Spleen (tissue), 11 donors: ENCODE measurements at regions not wholly inside any gene's neighbourhood (a gene's known extent, or its start where the extent isn't known, plus 50 kb on each side); places are given as distances from the start of the nearest gene placed in this dataset.

Experiments used
- DNase-seq: peaks from one replicate; pipeline ENCODE4 v3.0.0-alpha.2; 2020
- H3K27ac ChIP-seq, 8 donors: fragments of 200-600 bp; sonication (generic) in 7 of 8; 1 replicate in 4 of 8; 2 replicates in 4 of 8; pipeline versions ENCODE4 v1.5.0 to v1.8.0; 2016 to 2021; ENCODE audit warnings: inconsistent platforms in 4 of 8, mild to moderate bottlenecking in 4 of 8, moderate library complexity in 1 of 8
- H3K27me3 ChIP-seq, 7 donors: fragments of 200-600 bp; sonication (generic) in 6 of 7; replicated peaks in 1 of 7; 1 replicate in 4 of 7; 2 replicates in 3 of 7; pipeline versions ENCODE4 v1.5.0 to v1.8.0; 2016 to 2021; ENCODE audit warnings: inconsistent platforms in 3 of 7, mild to moderate bottlenecking in 1 of 7
- H3K36me3 ChIP-seq, 6 donors: fragments of 200-600 bp; sonication (generic) in 5 of 6; 1 replicate in 4 of 6; 2 replicates in 2 of 6; pipeline versions ENCODE4 v1.5.0 to v1.8.0; 2016 to 2021; ENCODE audit warnings: inconsistent platforms in 2 of 6
- H3K4me1 ChIP-seq, 6 donors: fragments of 200-600 bp; sonication (generic) in 5 of 6; 1 replicate in 3 of 6; 2 replicates in 3 of 6; pipeline versions ENCODE4 v1.5.0 to v1.8.0; 2016 to 2021; ENCODE audit warnings: inconsistent platforms in 3 of 6
- H3K4me3 ChIP-seq, 8 donors: fragments of 200-600 bp; sonication (generic) in 7 of 8; 1 replicate in 4 of 8; 2 replicates in 4 of 8; pipeline versions ENCODE4 v1.5.0 to v1.8.0; 2016 to 2021; ENCODE audit warnings: inconsistent platforms in 4 of 8, mild to moderate bottlenecking in 4 of 8, moderate library complexity in 2 of 8
- H3K9me3 ChIP-seq, 8 donors: fragments of 200-600 bp; sonication (generic) in 7 of 8; 1 replicate in 4 of 8; 2 replicates in 4 of 8; pipeline versions ENCODE4 v1.5.0 to v1.8.0; 2016 to 2021; ENCODE audit warnings: inconsistent platforms in 4 of 8
- POLR2A ChIP-seq, 3 donors: fragments of 450-650 bp; IDR thresholded peaks; one replicate each; pipeline ENCODE4 v1.5.1; 2017; ENCODE audit warnings: antibody characterized with exemption in 3 of 3, mild to moderate bottlenecking in 1 of 3
- POLR2AphosphoS5 ChIP-seq, 3 donors: sonication (generic); formaldehyde crosslinking; IDR thresholded peaks; one replicate each; pipeline ENCODE4 v1.5.1; 2017; ENCODE audit warnings: antibody characterized with exemption in 3 of 3
- WGBS, 5 donors: extraction: QIAGEN DNeasy Blood & Tissue Kit in 3 of 5; methylation state at CpG; one replicate each; pipeline versions ENCODE4 v1.1.5 to v1.1.7; 2013 to 2018; 5-methylcytosine and 5-hydroxymethylcytosine counted together
- intact Hi-C: fragments of 100-400 bp; cut with DNase I; formaldehyde crosslinking; loops from one replicate; pipeline ENCODE4 v1.15.0; 2023; ENCODE audit warnings: low total_unique reads
- TF ChIP-seq, protein P1 (sequence below), 11 experiments: fragments of 200-600 bp in 7 of 11; fragments of 450-650 bp in 4 of 11; sonication (generic) in 4 of 11; IDR thresholded peaks in 8 of 11; conservative IDR thresholded peaks in 3 of 11; 1 replicate in 7 of 11; 2 replicates in 4 of 11; pipeline versions ENCODE4 v1.4.0 to v1.8.0; 2016 to 2021; ENCODE audit warnings: antibody characterized with exemption in 11 of 11, inconsistent platforms in 4 of 11, mild to moderate bottlenecking in 1 of 11
- donor health status: healthy with polysubstance abuse.
- donor health status: DM: no; HTN: no; CAD: no; lungs with moderate emphysema.
- donor health status: DM: no; HTN: no; CAD: no.
- donor health status: Bipolar disorder and iron deficiency.
- donor health status: healthy.
- donor health status: DM: no; HTN: no; CAD: no.
- donor health status: DM: yes; HTN: yes; CAD: no.

DNA sequence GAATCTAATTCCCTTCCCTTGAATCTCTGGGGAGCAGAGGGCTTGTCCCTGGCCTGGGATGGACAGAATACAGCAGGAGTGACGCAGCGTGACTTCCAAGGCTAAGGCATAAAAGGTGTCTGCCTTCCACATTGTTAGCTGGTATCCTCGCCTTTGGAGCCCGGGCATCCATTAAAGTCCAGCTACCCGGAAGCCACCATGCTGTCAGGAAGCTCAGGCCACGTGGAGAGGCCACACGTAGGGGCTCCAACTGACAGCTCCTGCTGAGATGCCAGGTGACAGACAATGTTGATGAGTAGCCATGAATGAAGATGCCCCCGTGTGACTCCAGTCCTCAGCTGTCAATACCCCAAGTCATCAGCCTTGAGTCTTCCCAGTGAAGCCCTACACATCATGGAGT, 99.9 kb downstream of the OAT start:
- intact Hi-C loops = no loop called here
- 86 to 98% (median 90%) methylated on average over 8 of the region's 8 CpGs for WGBS, 5 donors

DNA sequence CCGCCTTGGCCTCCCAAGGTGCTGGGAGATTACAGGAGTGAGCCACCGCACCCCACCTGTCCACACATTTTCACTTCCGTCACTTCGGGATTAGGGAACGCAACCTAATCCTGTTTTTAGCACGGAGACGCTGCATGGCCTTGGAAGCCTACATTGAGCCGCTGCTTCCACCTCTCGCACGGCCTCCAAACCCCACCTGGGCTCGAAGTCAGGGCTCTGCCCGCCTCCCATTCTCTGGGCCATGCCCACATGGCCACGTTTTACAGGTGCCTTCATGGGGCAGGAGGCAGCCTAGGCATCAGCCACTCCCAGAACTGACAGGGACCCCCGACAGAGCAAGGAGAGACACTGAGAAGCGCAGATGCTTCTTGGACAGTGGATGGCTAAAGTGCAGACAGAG, 100.6 kb downstream of the OAT start:
- H3K27ac ChIP-seq = no peak overlapping the region
- WGBS, 5 donors = 87 to 92% (median 91%) methylated on average over 15 of the region's 15 CpGs
- H3K4me1 ChIP-seq = no peaks in the 10 kb centered on the region
- H3K36me3 ChIP-seq = no peaks in the 10 kb centered on the region
- peaks cover 0 to 8% (median 0%) of the 10 kb centered on the region in 8 donors for H3K9me3 ChIP-seq
- TF ChIP-seq POLR2AphosphoS5 (IDR thresholded peaks at IDR 0.05) = no peak
- TF ChIP-seq POLR2A (IDR thresholded peaks at IDR 0.05) = no peak
- TF ChIP-seq, protein P1, sequence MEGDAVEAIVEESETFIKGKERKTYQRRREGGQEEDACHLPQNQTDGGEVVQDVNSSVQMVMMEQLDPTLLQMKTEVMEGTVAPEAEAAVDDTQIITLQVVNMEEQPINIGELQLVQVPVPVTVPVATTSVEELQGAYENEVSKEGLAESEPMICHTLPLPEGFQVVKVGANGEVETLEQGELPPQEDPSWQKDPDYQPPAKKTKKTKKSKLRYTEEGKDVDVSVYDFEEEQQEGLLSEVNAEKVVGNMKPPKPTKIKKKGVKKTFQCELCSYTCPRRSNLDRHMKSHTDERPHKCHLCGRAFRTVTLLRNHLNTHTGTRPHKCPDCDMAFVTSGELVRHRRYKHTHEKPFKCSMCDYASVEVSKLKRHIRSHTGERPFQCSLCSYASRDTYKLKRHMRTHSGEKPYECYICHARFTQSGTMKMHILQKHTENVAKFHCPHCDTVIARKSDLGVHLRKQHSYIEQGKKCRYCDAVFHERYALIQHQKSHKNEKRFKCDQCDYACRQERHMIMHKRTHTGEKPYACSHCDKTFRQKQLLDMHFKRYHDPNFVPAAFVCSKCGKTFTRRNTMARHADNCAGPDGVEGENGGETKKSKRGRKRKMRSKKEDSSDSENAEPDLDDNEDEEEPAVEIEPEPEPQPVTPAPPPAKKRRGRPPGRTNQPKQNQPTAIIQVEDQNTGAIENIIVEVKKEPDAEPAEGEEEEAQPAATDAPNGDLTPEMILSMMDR (IDR thresholded peaks at IDR 0.05 in 8 of 11, conservative IDR thresholded peaks at IDR 0.05 in 3 of 11) = no peak
- intact Hi-C loops = no loop called here
- no peak overlapping the region for H3K4me3 ChIP-seq
- DNase-seq = no peak
- no peaks in the 10 kb centered on the region for H3K27me3 ChIP-seq

More for the DNA sequence above, 99.9 kb downstream of the OAT start:
- H3K4me3 ChIP-seq = no peak overlapping the region
- H3K27me3 ChIP-seq = no peaks in the 10 kb centered on the region
- DNase-seq = no peak
- H3K9me3 ChIP-seq = peaks cover 0 to 8% (median 0%) of the 10 kb centered on the region in 8 donors
- H3K4me1 ChIP-seq = no peaks in the 10 kb centered on the region
- no peaks in the 10 kb centered on the region for H3K36me3 ChIP-seq
- TF ChIP-seq POLR2AphosphoS5 (IDR thresholded peaks at IDR 0.05) = no peak
- TF ChIP-seq, protein P1 (IDR thresholded peaks at IDR 0.05 in 8 of 11, conservative IDR thresholded peaks at IDR 0.05 in 3 of 11) = no peak
- no peak for TF ChIP-seq POLR2A (IDR thresholded peaks at IDR 0.05)
- no peak overlapping the region for H3K27ac ChIP-seq

DNA sequence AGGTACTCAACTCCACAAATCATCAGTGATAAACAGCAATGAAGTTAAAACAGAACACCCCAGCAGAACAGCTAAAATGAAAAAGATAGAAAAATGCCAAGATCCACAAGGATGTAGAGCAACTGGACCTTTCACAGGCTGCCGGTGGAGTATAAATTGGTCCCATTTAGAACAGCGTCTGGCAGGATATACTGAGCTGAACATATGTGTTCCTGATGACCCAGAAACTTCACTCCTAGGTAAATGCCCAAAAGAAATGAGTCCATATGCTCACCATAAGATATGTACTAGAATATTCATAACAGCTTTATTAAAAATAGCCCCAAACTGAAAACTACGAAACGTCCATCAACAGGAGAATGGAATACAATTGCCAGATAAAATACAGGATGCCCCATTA, 102.4 kb downstream of the OAT start:
- TF ChIP-seq, protein P1 (IDR thresholded peaks at IDR 0.05 in 8 of 11, conservative IDR thresholded peaks at IDR 0.05 in 3 of 11) = no peak
- TF ChIP-seq POLR2A (IDR thresholded peaks at IDR 0.05) = no peak
- TF ChIP-seq POLR2AphosphoS5 (IDR thresholded peaks at IDR 0.05) = no peak

DNA sequence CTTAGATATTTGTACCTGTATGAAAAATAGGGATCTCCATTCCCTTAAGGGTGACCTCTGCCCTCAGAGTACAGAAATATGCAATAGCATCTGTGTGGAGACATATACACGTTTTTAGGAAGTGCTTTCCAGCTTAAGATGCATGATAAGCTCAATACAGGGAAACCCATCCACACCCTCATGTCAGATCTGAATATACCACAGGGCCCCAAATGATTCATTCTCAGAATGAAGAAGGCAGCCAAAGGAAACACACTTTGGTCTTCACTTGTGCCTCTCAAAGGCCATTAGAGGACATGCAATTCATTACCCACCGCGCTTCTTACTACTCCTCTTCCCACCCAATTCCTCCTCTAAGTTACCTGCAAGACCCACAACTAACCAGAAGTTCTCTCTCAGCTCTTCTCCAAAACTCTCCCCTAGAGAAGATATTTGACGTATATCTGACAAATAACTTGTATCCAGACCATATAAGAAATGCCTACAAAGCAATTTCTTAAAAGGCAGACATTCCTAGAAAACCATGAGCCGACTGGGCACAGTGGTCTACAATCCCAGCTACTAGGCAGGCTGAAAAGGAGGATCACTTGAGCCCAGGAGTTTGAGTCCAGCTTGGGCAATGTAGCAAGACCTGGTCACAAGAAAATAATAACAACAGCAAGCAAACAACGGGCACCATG, 103.0 kb downstream of the OAT start:
- Histone ChIP-seq H3K4me3 (no peak overlapping the region), H3K9me3 (peaks cover 0 to 8% (median 0%) of the 10 kb centered on the region in 8 donors), H3K36me3 (no peaks in the 10 kb centered on the region), H3K27me3 (no peaks in the 10 kb centered on the region), H3K4me1 (no peaks in the 10 kb centered on the region), H3K27ac (no peak overlapping the region)
- TF ChIP-seq POLR2AphosphoS5 (IDR thresholded peaks at IDR 0.05) (no peak), POLR2A (IDR thresholded peaks at IDR 0.05) (no peak)
- TF ChIP-seq, protein P1 (IDR thresholded peaks at IDR 0.05 in 8 of 11, conservative IDR thresholded peaks at IDR 0.05 in 3 of 11) = no peak
- 56 to 69% (median 65%) methylated on average over 6 of the region's 6 CpGs for WGBS, 5 donors
- DNase-seq = no peak
- intact Hi-C loops = no loop called here

More for the DNA sequence above, 102.4 kb downstream of the OAT start:
- intact Hi-C loops = no loop called here
- WGBS, 5 donors = 88 to 94% (median 92%) methylated on average over 4 of the region's 4 CpGs
- DNase-seq = no peak
- no peak overlapping the region for H3K4me3 ChIP-seq
- no peaks in the 10 kb centered on the region for H3K36me3 ChIP-seq
- H3K9me3 ChIP-seq = peaks cover 0 to 8% (median 0%) of the 10 kb centered on the region in 8 donors
- no peaks in the 10 kb centered on the region for H3K4me1 ChIP-seq
- H3K27me3 ChIP-seq = no peaks in the 10 kb centered on the region
- no peak overlapping the region for H3K27ac ChIP-seq
